ENCODE measurements at regions not wholly inside any gene's neighbourhood (a gene's known extent, or its start where the extent isn't known, plus 50 kb on each side); places are given as distances from the start of the nearest gene placed in this dataset.

- no peaks in the 10 kb centered on the region for H3K4me1 ChIP-seq (ENCODE audit: control insufficient read depth in 1 of 2, insufficient read depth in 2 of 2, low read length in 2 of 2)
- H3K79me2 ChIP-seq (ENCODE audit: insufficient read depth, low read length) = no peaks in the 10 kb centered on the region
- no peak overlapping the region for H3K27ac ChIP-seq (ENCODE audit: low read depth, low read length)
- POLR2A ChIA-PET = no interaction called here
- no peak for ATAC-seq
- BruUV-seq (replicated peaks) = no TSS peak
- H2AFZ ChIP-seq (ENCODE audit: low read depth, low read length, poor library complexity, severe bottlenecking) = no peak overlapping the region
- no peak for TF ChIP-seq YY1 (IDR thresholded peaks at IDR 0.05; ENCODE audit: extremely low read depth, insufficient replicate concordance, low read depth, low read length)
- no peak for TF ChIP-seq TCF7L2 (IDR thresholded peaks at IDR 0.05; ENCODE audit: borderline replicate concordance, extremely low read depth, insufficient read depth, insufficient read length)
- TF ChIP-seq REST (IDR thresholded peaks at IDR 0.05; ENCODE audit: low read depth) = no peak
- no peak for TF ChIP-seq SRF (IDR thresholded peaks at IDR 0.05; ENCODE audit: low read depth)
- no peak for TF ChIP-seq RAD21 (IDR thresholded peaks at IDR 0.05; ENCODE audit: low read depth)
- no peak for TF ChIP-seq ZBTB33 (IDR thresholded peaks at IDR 0.05; ENCODE audit: extremely low read depth, insufficient replicate concordance, low read length)
- H3K36me3 ChIP-seq (ENCODE audit: control insufficient read depth in 1 of 2, insufficient read depth in 2 of 2, low read length in 2 of 2) = no peaks in the 10 kb centered on the region
- DNase-seq (ENCODE audit: low read depth, low spot score) = no peak
- no peak overlapping the region for H3K4me3 ChIP-seq (replicated peaks in 1 of 2; ENCODE audit: low read depth in 1 of 2, low read length in 2 of 2)
- no peaks in the 10 kb centered on the region for H4K20me1 ChIP-seq (ENCODE audit: insufficient read depth)
- no peaks in the 10 kb centered on the region for H3K9me3 ChIP-seq (ENCODE audit: control insufficient read depth in 1 of 2, insufficient read depth in 1 of 2, low read depth in 1 of 2, low read length in 2 of 2)
- H3K27me3 ChIP-seq (ENCODE audit: insufficient read depth, low read length) = peaks cover 6% of the 10 kb centered on the region; the same call in 1 of the 2 replicates
- CTCF ChIA-PET = no interaction called here
- RAD21 ChIA-PET (ENCODE audit: low non-redundant PET in 1 of 2, low total read pairs in 2 of 2, uncharacterized antibody in 2 of 2, unreplicated experiment in 2 of 2) = no interaction called here
- no peak overlapping the region for H3K9ac ChIP-seq (ENCODE audit: low read length)
- H3K4me2 ChIP-seq (ENCODE audit: low read length) = no peak overlapping the region
- intact Hi-C loops (cut with micrococcal nuclease) = no loop called here
- no peaks in the 10 kb centered on the region for H3K9me2 ChIP-seq (ENCODE audit: insufficient read depth)
Measured at GRCh38 chrX:39550795-39551361, 546.9 kb downstream of the BCOR start.

Data from HCT116 (cell line).